ENCODE measurements at regions not wholly inside any gene's neighbourhood (a gene's known extent, or its start where the extent isn't known, plus 50 kb on each side); places are given as distances from the start of the nearest gene placed in this dataset.

GRCh38 chr18:41406834-41407233, 548.2 kb upstream of the PIK3C3 start:
- H3K4me3 ChIP-seq (replicated peaks in 1 of 2; ENCODE audit: low read depth in 2 of 2, low read length in 2 of 2): no peak overlapping the region
- TF ChIP-seq CTCF (IDR thresholded peaks at IDR 0.05; ENCODE audit: low read depth, low read length): no peak
- DNase-seq (ENCODE audit: low read depth in 2 of 2): no peak

- no peak for TF ChIP-seq CTCF (IDR thresholded peaks at IDR 0.05; ENCODE audit: low read depth, low read length)
- no peak overlapping the region for H3K4me3 ChIP-seq (replicated peaks in 1 of 2; ENCODE audit: low read depth in 2 of 2, low read length in 2 of 2)
- no peak for DNase-seq (ENCODE audit: low read depth in 2 of 2)
Measured at GRCh38 chr18:41396861-41397260, 558.2 kb upstream of the PIK3C3 start.

GRCh38 chr18:41396211-41396610, 558.8 kb upstream of the PIK3C3 start:
- no peak overlapping the region for H3K4me3 ChIP-seq (replicated peaks in 1 of 2; ENCODE audit: low read depth in 2 of 2, low read length in 2 of 2)
- DNase-seq (ENCODE audit: low read depth in 2 of 2): no peak
- TF ChIP-seq CTCF (IDR thresholded peaks at IDR 0.05; ENCODE audit: low read depth, low read length): no peak

GRCh38 chr18:41395695-41396094, 559.3 kb upstream of the PIK3C3 start:
- no peak for TF ChIP-seq CTCF (IDR thresholded peaks at IDR 0.05; ENCODE audit: low read depth, low read length)
- H3K4me3 ChIP-seq (replicated peaks in 1 of 2; ENCODE audit: low read depth in 2 of 2, low read length in 2 of 2): no peak overlapping the region
- DNase-seq (ENCODE audit: low read depth in 2 of 2): peak; percentile 5 to 8

GRCh38 chr18:41391616-41392595, 563.1 kb upstream of the PIK3C3 start:
- DNase-seq (ENCODE audit: low read depth in 2 of 2): peak; percentile 73 to 79
- peak; percentile 79 for TF ChIP-seq CTCF (IDR thresholded peaks at IDR 0.05; ENCODE audit: low read depth, low read length)
- H3K4me3 ChIP-seq (replicated peaks in 1 of 2; ENCODE audit: low read depth in 2 of 2, low read length in 2 of 2): peak overlapping the region; percentile 32 to 36

- H3K4me3 ChIP-seq (replicated peaks in 1 of 2; ENCODE audit: low read depth in 2 of 2, low read length in 2 of 2): no peak overlapping the region
- no peak for DNase-seq (ENCODE audit: low read depth in 2 of 2)
- TF ChIP-seq CTCF (IDR thresholded peaks at IDR 0.05; ENCODE audit: low read depth, low read length): no peak
Measured at GRCh38 chr18:41390309-41390708, 564.7 kb upstream of the PIK3C3 start.
